Inflammatory macrophage (primary cell): ENCODE measurements at regions not wholly inside any gene's neighbourhood (a gene's known extent, or its start where the extent isn't known, plus 50 kb on each side); places are given as distances from the start of the nearest gene placed in this dataset.
"Not testable (repeated sequence)": the region's sequence is repeated elsewhere in the genome, so short reads cannot be mapped to it uniquely, and the experiment has no call there.

ENCODE experiments used
- DNase-seq, 2 donors: peaks; one replicate each; pipeline ENCODE4 v3.0.0-alpha.2; 2020 to 2022

- DNase-seq: peak in 1 of 2 donors; percentile 12
Measured at GRCh38 chr6:21856456-21856825, 262.9 kb downstream of the SOX4 start.

- peak; percentile 43 to 59 for DNase-seq
Measured at GRCh38 chr6:21856844-21857243, 263.3 kb downstream of the SOX4 start.

- DNase-seq: no peak
Measured at GRCh38 chr6:21858076-21858475, 264.5 kb downstream of the SOX4 start.

GRCh38 chr6:21859193-21859735 is 265.7 kb downstream of the SOX4 start:
- no peak for DNase-seq

- DNase-seq: no peak
Measured at GRCh38 chr6:21861942-21862341, 268.4 kb downstream of the SOX4 start.

GRCh38 chr6:21864206-21864605 is 270.7 kb downstream of the SOX4 start:
- DNase-seq: no peak

- no peak for DNase-seq
Measured at GRCh38 chr6:21868226-21868625, 274.7 kb downstream of the SOX4 start.

GRCh38 chr6:21869085-21869771 is 275.7 kb downstream of the SOX4 start:
- DNase-seq: no peak

- DNase-seq: no peak
Measured at GRCh38 chr6:21870076-21870730, 276.7 kb downstream of the SOX4 start.

GRCh38 chr6:21871831-21872230 is 278.3 kb downstream of the SOX4 start:
- DNase-seq: no peak

GRCh38 chr6:21872749-21873148 is 279.2 kb downstream of the SOX4 start:
- DNase-seq: no peak

- DNase-seq: no peak
Measured at GRCh38 chr6:21873562-21873961, 280.0 kb downstream of the SOX4 start.

GRCh38 chr6:21874372-21874771 is 280.8 kb downstream of the SOX4 start:
- DNase-seq: no peak

GRCh38 chr6:21877037-21877436 is 283.5 kb downstream of the SOX4 start:
- not testable (repeated sequence) for DNase-seq

- not testable (repeated sequence) for DNase-seq
Measured at GRCh38 chr6:21880249-21880648, 286.7 kb downstream of the SOX4 start.

GRCh38 chr6:21881969-21882465 is 288.5 kb downstream of the SOX4 start:
- DNase-seq: no peak

GRCh38 chr6:21883595-21884328 is 290.2 kb downstream of the SOX4 start:
- DNase-seq: no peak

- no peak for DNase-seq
Measured at GRCh38 chr6:21885111-21885510, 291.6 kb downstream of the SOX4 start.

- DNase-seq: no peak
Measured at GRCh38 chr6:21885532-21886114, 292.1 kb downstream of the SOX4 start.

- no peak for DNase-seq
Measured at GRCh38 chr6:21886542-21887151, 293.1 kb downstream of the SOX4 start.

GRCh38 chr6:21887231-21888185 is 294.0 kb downstream of the SOX4 start:
- DNase-seq: no peak
